ENCODE measurements at regions not wholly inside any gene's neighbourhood (a gene's known extent, or its start where the extent isn't known, plus 50 kb on each side); places are given as distances from the start of the nearest gene placed in this dataset.

- TF ChIP-seq CTCF (IDR thresholded peaks at IDR 0.05; ENCODE audit: low read depth, low read length, poor library complexity, severe bottlenecking) (no peak), EZH2phosphoT487 (IDR thresholded peaks at IDR 0.05; ENCODE audit: borderline replicate concordance, low read length) (no peak)
These were observed 275.7 kb downstream of the NEDD1 start for GRCh38 chr12:97182769-97183168.

Measured in DOHH2 (cell line).